GM21360 (cell line): ENCODE measurements at regions not wholly inside any gene's neighbourhood (a gene's known extent, or its start where the extent isn't known, plus 50 kb on each side); places are given as distances from the start of the nearest gene placed in this dataset.
"Not testable (repeated sequence)": the region's sequence is repeated elsewhere in the genome, so short reads cannot be mapped to it uniquely, and the experiment has no call there.

ENCODE experiments used
- ATAC-seq: cut with Tn5 transposase; IDR thresholded peaks from one replicate; pipeline ENCODE4 v1.9.1; 2021; ENCODE audit warnings: mild to moderate bottlenecking, moderate library complexity; ENCODE audit not compliant: unreplicated experiment

- no peak for ATAC-seq
Observed at GRCh38 chrX:43188296-43188695, 410.3 kb upstream of the PPP1R2C start.

- ATAC-seq = no peak
Observed at GRCh38 chrX:43211570-43211969, 433.6 kb upstream of the PPP1R2C start.

GRCh38 chrX:43218198-43218597, 437.9 kb upstream of the MAOA start:
- ATAC-seq = no peak

GRCh38 chrX:43224496-43224895, 431.6 kb upstream of the MAOA start:
- ATAC-seq = no peak

- no peak for ATAC-seq
Observed at GRCh38 chrX:43225626-43226328, 430.3 kb upstream of the MAOA start.

GRCh38 chrX:43238461-43238945, 417.6 kb upstream of the MAOA start:
- ATAC-seq = no peak

- ATAC-seq = no peak
Observed at GRCh38 chrX:43239356-43239755, 416.7 kb upstream of the MAOA start.

- no peak for ATAC-seq
Observed at GRCh38 chrX:43255596-43255995, 400.5 kb upstream of the MAOA start.

GRCh38 chrX:43266487-43266886, 389.6 kb upstream of the MAOA start:
- ATAC-seq = no peak

GRCh38 chrX:43267652-43268051, 388.4 kb upstream of the MAOA start:
- no peak for ATAC-seq

- ATAC-seq = no peak
Observed at GRCh38 chrX:43269201-43269600, 386.9 kb upstream of the MAOA start.

- ATAC-seq = no peak
Observed at GRCh38 chrX:43277879-43278278, 378.2 kb upstream of the MAOA start.

GRCh38 chrX:43278440-43278839, 377.7 kb upstream of the MAOA start:
- no peak for ATAC-seq

GRCh38 chrX:43279341-43279808, 376.7 kb upstream of the MAOA start:
- ATAC-seq = no peak

GRCh38 chrX:43283187-43283586, 372.9 kb upstream of the MAOA start:
- ATAC-seq = no peak

- ATAC-seq = not testable (repeated sequence)
Observed at GRCh38 chrX:43311625-43312024, 344.5 kb upstream of the MAOA start.

- no peak for ATAC-seq
Observed at GRCh38 chrX:43313035-43313434, 343.1 kb upstream of the MAOA start.

GRCh38 chrX:43314525-43314924, 341.6 kb upstream of the MAOA start:
- ATAC-seq = no peak

- ATAC-seq = no peak
Observed at GRCh38 chrX:43315622-43316021, 340.5 kb upstream of the MAOA start.

- ATAC-seq = no peak
Observed at GRCh38 chrX:43316146-43316545, 340.0 kb upstream of the MAOA start.

- no peak for ATAC-seq
Observed at GRCh38 chrX:43317378-43317777, 338.7 kb upstream of the MAOA start.

GRCh38 chrX:43328358-43328946, 327.6 kb upstream of the MAOA start:
- ATAC-seq = no peak

- ATAC-seq = no peak
Observed at GRCh38 chrX:43333543-43333942, 322.6 kb upstream of the MAOA start.
